ENCODE measurements at regions not wholly inside any gene's neighbourhood (a gene's known extent, or its start where the extent isn't known, plus 50 kb on each side); places are given as distances from the start of the nearest gene placed in this dataset.

DNA sequence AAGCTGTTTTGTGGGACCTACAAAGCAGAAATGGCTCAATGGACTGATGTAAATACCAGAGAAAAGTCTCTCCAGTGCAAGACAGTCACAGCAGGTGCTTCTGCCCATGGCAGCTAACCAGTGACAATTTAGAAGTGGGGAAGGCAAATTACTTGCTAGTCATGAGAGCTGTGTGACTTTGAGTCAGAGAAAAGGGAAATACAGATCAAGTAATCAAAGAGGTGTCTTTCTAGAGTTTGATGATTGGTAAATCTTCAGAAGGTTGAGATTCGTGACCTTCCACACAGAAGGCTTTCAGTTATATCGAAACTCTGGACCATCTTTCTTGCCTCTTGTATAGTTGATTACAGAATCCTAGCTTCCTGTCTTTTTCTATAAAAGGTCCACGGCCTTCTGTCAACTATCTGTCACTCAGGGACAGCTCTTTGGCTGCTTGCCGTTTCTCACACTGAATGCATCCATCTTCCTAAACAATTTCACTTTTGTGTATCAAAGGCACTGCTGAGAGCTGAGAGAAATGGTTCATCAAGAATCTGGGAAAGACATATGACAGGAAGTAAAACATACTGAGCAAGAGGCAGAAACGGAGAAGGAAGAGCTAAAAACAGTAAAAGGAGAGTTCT, 993.9 kb upstream of the ACO1 start:
- H2AK5ac ChIP-seq (ENCODE audit: low read depth, low read length), result no peak overlapping the region
- no peak overlapping the region for H4K5ac ChIP-seq (ENCODE audit: insufficient read length, low read depth, low read length)
- no peaks in the 10 kb centered on the region for H3K27me3 ChIP-seq (replicated peaks in 1 of 4; ENCODE audit: control insufficient read depth in 3 of 4, extremely low read depth in 1 of 4, insufficient read depth in 3 of 4, low read length in 3 of 4)
- no peak overlapping the region for H4K91ac ChIP-seq (replicated peaks; ENCODE audit: insufficient read length, low read length)
- no peak overlapping the region for H2BK12ac ChIP-seq (ENCODE audit: low read depth, low read length)
- no peak for TF ChIP-seq SAP30 (IDR thresholded peaks at IDR 0.05; ENCODE audit: insufficient read depth, insufficient replicate concordance, low read length)
- no peak for TF ChIP-seq CTBP2 (IDR thresholded peaks at IDR 0.05; ENCODE audit: borderline replicate concordance, insufficient read depth, insufficient read length, low read length)
- no peak overlapping the region for H2BK20ac ChIP-seq (ENCODE audit: low read length)
- H2AFZ ChIP-seq (ENCODE audit: low read length), result peak overlapping the region; percentile 94
- no peak overlapping the region for H3K18ac ChIP-seq (ENCODE audit: extremely low read depth, low read length)
- H4K20me1 ChIP-seq (replicated peaks in 1 of 2; ENCODE audit: control insufficient read depth in 1 of 2, insufficient read depth in 2 of 2, low read length in 2 of 2), result no peaks in the 10 kb centered on the region
- no peak overlapping the region for H2BK15ac ChIP-seq (ENCODE audit: low read length)
- no peak overlapping the region for H3K56ac ChIP-seq (replicated peaks; ENCODE audit: insufficient read length, low read depth, low read length)
- 88% methylated on average over 5 of the region's 5 CpGs; no CpG with 5 or more reads in 1 of the 2 experiments for WGBS, 2 experiments (ENCODE audit: extremely low coverage in 1 of 2, insufficient coverage in 1 of 2, insufficient read length in 1 of 2, insufficient replicate concordance in 2 of 2, low coverage in 1 of 2, low lambda C conversion rate in 2 of 2, missing lambda C conversion rate in 1 of 2)
- H4K8ac ChIP-seq (ENCODE audit: extremely low read depth, insufficient read depth, low read length), result no peak overlapping the region
- no peak overlapping the region for H3K14ac ChIP-seq (ENCODE audit: insufficient read length)
- H3K23ac ChIP-seq (ENCODE audit: insufficient read length), result no peak overlapping the region
- H3K9ac ChIP-seq (replicated peaks in 1 of 4; ENCODE audit: extremely low read depth in 1 of 4, low read depth in 3 of 4, low read length in 3 of 4), result no peak overlapping the region
- CTCF ChIA-PET (ENCODE audit: partially characterized antibody), result interaction anchor here (1.3 kb wide), 1 partner anchor 10 kb away, joined by 3 read pairs; no protein-coding TSS in a partner anchor
- H3K27ac ChIP-seq (ENCODE audit: low read depth, low read length), result no peak overlapping the region
- no peak overlapping the region for H3K4me2 ChIP-seq (ENCODE audit: insufficient read depth in 1 of 2, low read depth in 2 of 2, low read length in 2 of 2)
- no peak overlapping the region for H3K4ac ChIP-seq (replicated peaks; ENCODE audit: insufficient read length, low read depth, low read length)
- POLR2A ChIA-PET (ENCODE audit: partially characterized antibody), result no interaction called here
- H3K23me2 ChIP-seq (ENCODE audit: low read depth, low read length), result no peaks in the 10 kb centered on the region
- no peak for FAIRE-seq
- H2BK5ac ChIP-seq (ENCODE audit: low read depth, low read length), result no peak overlapping the region
- no peaks in the 10 kb centered on the region for H3K4me1 ChIP-seq (replicated peaks in 1 of 4; ENCODE audit: control insufficient read depth in 3 of 4, insufficient read depth in 4 of 4, low read length in 3 of 4)
- H3K79me2 ChIP-seq (ENCODE audit: control insufficient read depth in 1 of 2, insufficient read depth in 2 of 2, low read length in 2 of 2), result no peaks in the 10 kb centered on the region
- DNase-seq (ENCODE audit: low read depth in 1 of 2, low spot score in 2 of 2), result no peak
- H3K4me3 ChIP-seq (ENCODE audit: extremely low read depth in 1 of 4, insufficient read depth in 2 of 4, low read depth in 3 of 4, low read length in 4 of 4), result no peak overlapping the region
- H3K79me1 ChIP-seq (ENCODE audit: low read depth, low read length), result no peaks in the 10 kb centered on the region
- no peaks in the 10 kb centered on the region for H3K9me3 ChIP-seq (ENCODE audit: insufficient read depth in 2 of 2, low read depth in 1 of 2, low read length in 1 of 2)
- no peak overlapping the region for H2BK120ac ChIP-seq (replicated peaks; ENCODE audit: low read depth, low read length)
- no peaks in the 10 kb centered on the region for H3K36me3 ChIP-seq (ENCODE audit: control insufficient read depth in 2 of 4, insufficient read depth in 4 of 4, low read length in 3 of 4)
